Large intestine (tissue), 3 donors: ENCODE measurements at regions not wholly inside any gene's neighbourhood (a gene's known extent, or its start where the extent isn't known, plus 50 kb on each side); places are given as distances from the start of the nearest gene placed in this dataset.

Experiments
- DNase-seq, 2 donors: peaks; one replicate each; pipeline versions ENCODE4 v3.0.0 to v3.0.0-alpha.2; 2013
- H3K27ac ChIP-seq: one replicate; pipeline ENCODE4 v1.5.1; 2013; ENCODE audit warnings: low read length
- H3K27me3 ChIP-seq: 2 replicates; pipeline ENCODE4 v1.6.1; 2013; ENCODE audit warnings: low read length; ENCODE audit not compliant: control insufficient read depth, insufficient read depth
- H3K36me3 ChIP-seq: 2 replicates; pipeline ENCODE4 v1.6.1; 2013; ENCODE audit warnings: low read length; ENCODE audit not compliant: control insufficient read depth, insufficient read depth
- H3K4me1 ChIP-seq: one replicate; pipeline ENCODE4 v1.6.1; 2013; ENCODE audit warnings: low read length; ENCODE audit not compliant: control insufficient read depth, insufficient read depth
- H3K4me3 ChIP-seq: one replicate; pipeline ENCODE4 v1.5.1; 2013; ENCODE audit warnings: low read length
- H3K9me3 ChIP-seq: one replicate; pipeline ENCODE4 v1.6.1; 2013; ENCODE audit warnings: mild to moderate bottlenecking, low read depth, low read length, moderate library complexity; ENCODE audit not compliant: control insufficient read depth
- WGBS: methylation state at CpG from one replicate; pipeline ENCODE4 v1.1.5; 2013; ENCODE audit warnings: low lambda C conversion rate; ENCODE audit not compliant: insufficient coverage; 5-methylcytosine and 5-hydroxymethylcytosine counted together

DNA sequence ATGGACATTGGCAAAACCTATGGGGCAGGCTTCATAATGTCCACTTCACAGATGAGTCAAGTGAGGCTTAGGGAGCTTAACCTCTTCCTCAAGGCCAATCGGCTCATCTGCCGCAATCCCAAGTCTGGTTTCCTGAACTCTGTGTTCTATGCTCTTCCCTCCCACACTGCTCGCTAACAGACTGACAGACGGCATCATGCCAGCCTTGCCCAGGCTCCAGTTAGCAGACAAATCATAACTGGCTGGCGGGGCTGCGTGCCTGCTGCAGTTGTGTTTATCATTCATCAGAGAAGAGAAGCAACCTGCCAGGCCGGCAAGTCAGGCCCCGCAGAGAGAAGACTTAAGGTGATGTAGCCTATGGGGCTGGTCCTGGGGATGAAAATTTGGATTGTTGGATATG is 216.2 kb upstream of the ASIC2 start:
- Histone ChIP-seq H3K27ac (no peak overlapping the region), H3K36me3 (no peaks in the 10 kb centered on the region), H3K27me3 (no peaks in the 10 kb centered on the region), H3K4me3 (no peak overlapping the region), H3K4me1 (no peaks in the 10 kb centered on the region), H3K9me3 (no peaks in the 10 kb centered on the region)
- no peak for DNase-seq
- WGBS, result no CpG with 5 or more reads among the region's 8 CpGs

DNA sequence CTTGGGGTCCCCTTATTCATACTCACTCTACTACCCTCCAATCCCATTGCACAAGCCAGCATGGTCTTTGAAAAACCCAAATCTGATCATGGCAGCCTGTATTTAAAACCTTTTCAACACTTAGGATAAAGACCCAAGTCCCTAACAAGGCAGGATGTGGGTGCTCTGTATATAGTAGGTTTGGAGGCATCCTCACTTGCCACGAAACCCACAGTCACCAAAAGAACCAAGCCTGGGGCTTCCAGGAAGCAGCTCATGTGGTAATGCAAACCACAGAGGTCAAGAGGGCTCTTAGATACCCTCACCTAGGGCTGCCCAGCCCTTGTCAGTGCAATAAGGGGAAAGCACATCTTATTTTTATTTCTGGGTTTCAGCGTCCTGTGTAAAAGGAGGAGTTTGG is 218.6 kb upstream of the ASIC2 start:
- Histone ChIP-seq H3K4me3 (no peak overlapping the region), H3K27ac (no peak overlapping the region), H3K36me3 (no peaks in the 10 kb centered on the region), H3K27me3 (no peaks in the 10 kb centered on the region), H3K9me3 (no peaks in the 10 kb centered on the region), H3K4me1 (no peaks in the 10 kb centered on the region)
- no CpG with 5 or more reads among the region's 2 CpGs for WGBS
- DNase-seq, result no peak

DNA sequence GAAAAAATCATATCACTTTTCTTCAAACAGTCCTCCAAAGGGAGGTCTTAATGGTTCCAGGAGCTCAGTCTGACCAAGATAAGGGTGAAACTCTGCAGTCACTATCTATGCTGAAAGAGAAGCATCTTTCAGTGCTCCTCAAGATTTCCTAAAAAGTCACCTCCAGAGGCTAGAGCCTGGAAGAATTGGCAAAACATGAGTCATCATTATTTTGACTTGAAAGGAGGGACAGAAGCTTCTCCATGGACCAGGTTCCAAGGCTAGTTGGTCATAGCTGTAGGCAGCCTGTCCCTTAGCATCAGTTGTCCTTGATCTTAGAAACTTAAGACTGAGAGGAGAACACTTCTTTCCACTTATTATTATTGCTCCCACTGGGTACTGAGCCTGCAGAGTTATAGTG is 219.0 kb upstream of the ASIC2 start:
- Histone ChIP-seq H3K9me3 (no peaks in the 10 kb centered on the region), H3K4me1 (no peaks in the 10 kb centered on the region), H3K36me3 (no peaks in the 10 kb centered on the region), H3K4me3 (no peak overlapping the region), H3K27ac (no peak overlapping the region), H3K27me3 (no peaks in the 10 kb centered on the region)
- DNase-seq, result no peak

DNA sequence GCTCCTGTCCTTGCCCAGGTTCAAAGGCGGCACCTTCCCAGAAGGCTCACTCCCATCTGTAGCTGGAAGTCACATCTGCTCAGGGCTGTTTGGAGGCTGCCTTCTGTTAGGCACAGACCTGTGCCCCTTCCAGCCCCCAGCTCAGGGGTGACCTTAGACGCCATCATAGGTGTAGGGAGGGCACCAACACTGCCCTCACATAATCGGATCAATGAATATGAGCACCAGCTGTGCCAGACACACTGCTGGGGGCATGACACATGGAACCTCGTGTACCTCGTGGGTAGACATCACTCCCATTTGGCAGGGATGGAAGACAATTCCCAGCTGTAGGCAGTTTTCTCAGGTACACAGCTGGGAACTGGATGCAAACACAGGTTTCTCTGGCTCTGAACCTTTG is 220.7 kb upstream of the ASIC2 start:
- no peaks in the 10 kb centered on the region for H3K9me3 ChIP-seq
- H3K4me3 ChIP-seq, result no peak overlapping the region
- H3K4me1 ChIP-seq, result no peaks in the 10 kb centered on the region
- no peak for DNase-seq
- H3K36me3 ChIP-seq, result no peaks in the 10 kb centered on the region
- no peak overlapping the region for H3K27ac ChIP-seq
- H3K27me3 ChIP-seq, result no peaks in the 10 kb centered on the region
- no CpG with 5 or more reads among the region's 5 CpGs for WGBS

DNA sequence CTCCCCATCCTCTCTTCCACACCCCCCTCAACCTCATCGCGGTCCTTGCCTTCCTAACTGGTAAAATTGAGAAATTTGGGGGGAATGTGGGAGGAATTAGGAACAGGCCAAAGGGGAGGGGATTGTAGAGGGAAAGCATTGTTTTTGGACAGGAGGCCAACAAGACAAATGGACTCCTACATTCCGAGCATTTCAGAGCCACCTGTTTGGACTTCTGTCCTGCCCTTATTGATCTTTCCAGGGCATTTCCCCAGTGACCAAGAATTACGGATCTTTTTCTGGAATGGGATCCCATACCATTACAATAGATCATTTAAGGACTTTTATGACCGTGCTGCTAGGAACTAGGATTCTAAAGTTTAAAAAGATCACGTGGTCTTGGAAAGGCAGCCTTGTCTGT is 221.3 kb upstream of the ASIC2 start:
- H3K36me3 ChIP-seq, result no peaks in the 10 kb centered on the region
- no CpG with 5 or more reads among the region's 6 CpGs for WGBS

DNA sequence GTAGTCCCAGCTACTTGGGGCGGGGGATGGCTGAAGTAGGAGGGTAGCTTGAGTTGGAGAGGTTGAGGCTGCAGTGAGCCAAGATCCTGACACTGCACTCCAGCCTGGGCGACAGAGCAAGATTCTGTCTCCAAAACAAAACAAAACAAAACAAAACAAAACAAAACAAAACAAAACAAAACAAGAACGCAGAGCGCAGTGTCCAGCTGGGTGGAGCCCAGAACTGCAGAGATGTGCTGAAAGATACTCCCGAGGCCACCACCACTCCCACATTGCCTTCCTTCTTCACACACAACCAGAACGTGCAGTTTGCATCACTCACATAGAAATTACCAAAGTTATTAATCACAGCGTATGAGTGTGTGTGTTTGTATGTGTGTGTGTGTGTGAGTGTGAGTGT is 222.9 kb upstream of the ASIC2 start:
- Histone ChIP-seq H3K4me1 (peaks cover 17% of the 10 kb centered on the region), H3K4me3 (no peak overlapping the region), H3K27me3 (no peaks in the 10 kb centered on the region), H3K27ac (no peak overlapping the region), H3K36me3 (no peaks in the 10 kb centered on the region), H3K9me3 (no peaks in the 10 kb centered on the region)
- WGBS, result 100% methylated on average over 1 of the region's 7 CpGs
- no peak for DNase-seq

More for the DNA sequence above, 221.3 kb upstream of the ASIC2 start:
- no peaks in the 10 kb centered on the region for H3K9me3 ChIP-seq
- H3K27me3 ChIP-seq, result no peaks in the 10 kb centered on the region
- peaks cover 4% of the 10 kb centered on the region for H3K4me1 ChIP-seq
- H3K27ac ChIP-seq, result no peak overlapping the region
- no peak for DNase-seq
- H3K4me3 ChIP-seq, result no peak overlapping the region

DNA sequence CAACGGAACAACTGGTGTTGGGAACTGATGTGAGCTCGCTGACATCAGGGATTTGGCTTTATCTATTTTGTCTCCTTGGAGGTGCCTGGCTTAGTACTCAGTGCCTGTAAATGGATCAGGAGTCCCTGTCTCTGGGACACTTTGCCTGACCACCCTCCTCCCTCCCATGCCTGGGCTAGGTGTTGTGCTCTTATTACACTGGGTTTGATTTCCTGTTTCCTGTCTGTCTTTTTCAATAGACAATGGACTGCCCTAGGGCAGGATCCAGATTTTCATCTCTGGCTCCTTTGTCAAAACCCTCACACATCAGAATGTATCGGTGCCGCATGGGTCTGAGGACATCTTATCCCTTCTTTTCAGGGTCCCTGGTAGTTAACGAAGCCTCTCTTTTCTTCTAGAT is 223.6 kb upstream of the ASIC2 start:
- no peak overlapping the region for H3K4me3 ChIP-seq
- H3K36me3 ChIP-seq, result no peaks in the 10 kb centered on the region
- WGBS, result 100% methylated on average over 3 of the region's 5 CpGs
- H3K9me3 ChIP-seq, result no peaks in the 10 kb centered on the region
- no peak overlapping the region for H3K27ac ChIP-seq
- peaks cover 22% of the 10 kb centered on the region for H3K4me1 ChIP-seq
- no peak for DNase-seq
- no peaks in the 10 kb centered on the region for H3K27me3 ChIP-seq

DNA sequence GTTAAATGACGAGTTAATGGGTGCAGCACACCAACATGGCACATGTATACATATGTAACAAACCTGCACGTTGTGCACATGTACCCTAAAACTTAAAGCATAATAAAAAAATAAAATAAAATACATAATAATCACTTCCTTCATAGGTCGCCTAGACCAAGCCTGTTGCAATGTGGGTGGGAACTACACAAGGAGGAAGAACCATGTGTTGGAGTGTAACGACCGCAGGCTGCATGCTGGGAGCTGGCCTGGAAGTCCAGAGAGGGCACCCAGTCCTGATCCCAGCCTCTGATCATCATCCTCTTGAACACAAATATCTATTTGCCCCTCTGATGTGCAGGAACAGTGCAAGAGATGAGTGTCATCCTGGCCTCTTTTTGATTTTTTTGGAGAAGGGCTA is 224.7 kb upstream of the ASIC2 start:
- no CpG with 5 or more reads among the region's 5 CpGs for WGBS
- Histone ChIP-seq H3K36me3 (no peaks in the 10 kb centered on the region), H3K27me3 (no peaks in the 10 kb centered on the region)

DNA sequence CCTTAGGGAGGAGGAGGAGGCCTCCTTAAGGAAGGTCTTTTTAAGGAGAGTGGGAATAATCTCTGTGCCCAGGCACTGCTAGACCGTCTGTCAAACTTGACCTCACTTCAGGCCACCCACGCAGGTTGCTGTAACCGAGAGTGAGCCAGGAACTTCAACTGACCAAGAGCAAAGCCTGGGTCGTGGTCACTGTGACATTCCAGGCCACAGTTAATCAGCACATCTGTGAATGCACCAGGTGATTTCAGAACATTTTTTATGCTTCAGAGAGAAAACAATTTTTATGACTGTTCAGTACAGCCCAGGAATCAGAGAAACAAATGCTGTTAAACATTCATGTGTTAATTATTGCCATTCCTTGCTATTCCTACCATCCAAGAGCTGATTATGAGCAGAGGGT is 226.6 kb upstream of the ASIC2 start:
- no peaks in the 10 kb centered on the region for H3K36me3 ChIP-seq
- DNase-seq, result peak in 1 of 2 donors; percentile 22
- peak overlapping the region; percentile 77 for H3K27ac ChIP-seq
- peaks cover 38% of the 10 kb centered on the region for H3K4me1 ChIP-seq
- no CpG with 5 or more reads among the region's 4 CpGs for WGBS
- H3K9me3 ChIP-seq, result no peaks in the 10 kb centered on the region
- no peak overlapping the region for H3K4me3 ChIP-seq
- H3K27me3 ChIP-seq, result no peaks in the 10 kb centered on the region

More for the DNA sequence above, 224.7 kb upstream of the ASIC2 start:
- Histone ChIP-seq H3K9me3 (no peaks in the 10 kb centered on the region), H3K4me3 (no peak overlapping the region), H3K4me1 (peaks cover 27% of the 10 kb centered on the region), H3K27ac (no peak overlapping the region)
- no peak for DNase-seq

DNA sequence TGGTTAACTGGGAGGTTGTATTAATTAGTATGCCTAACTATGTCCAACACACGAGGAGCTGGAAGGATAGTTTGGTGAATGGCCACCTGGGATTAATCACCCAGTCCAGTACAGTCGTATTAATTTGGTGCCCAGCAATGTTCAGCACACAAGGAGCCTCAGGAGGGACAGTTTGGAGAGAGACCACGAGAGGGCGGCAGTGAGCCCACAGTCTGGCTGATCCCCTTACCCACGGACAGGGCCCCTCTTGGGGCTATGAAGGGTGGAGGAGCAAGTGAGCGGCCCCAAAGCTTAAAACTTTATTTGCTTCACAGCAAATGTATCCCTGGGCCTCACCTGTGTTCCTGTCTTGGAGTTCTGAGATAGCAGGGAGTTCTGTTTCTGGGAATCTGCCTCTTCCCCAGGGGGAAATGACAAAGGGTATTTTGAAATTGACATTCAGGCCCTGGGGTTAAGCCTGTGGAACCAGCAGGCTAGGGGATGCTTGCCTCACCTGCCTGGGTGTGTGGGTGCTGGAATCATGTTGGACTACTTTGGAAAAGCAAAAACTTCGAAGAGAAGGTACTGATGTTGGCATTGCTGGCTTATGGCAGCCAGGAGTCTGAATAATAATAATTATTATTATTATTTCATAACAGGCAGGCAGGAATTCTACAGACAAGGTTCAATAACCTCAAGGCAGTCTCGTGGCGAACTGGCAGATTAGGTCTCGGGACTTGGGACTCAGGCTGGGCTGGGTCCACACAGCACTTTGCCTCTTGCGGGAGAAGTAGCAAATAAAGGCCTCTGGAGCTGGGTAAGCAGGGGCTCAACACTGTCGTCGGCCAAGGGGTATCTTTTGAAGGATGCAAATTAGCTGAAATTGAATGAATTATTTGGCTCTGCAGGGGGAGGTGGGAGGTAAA is 227.6 kb upstream of the ASIC2 start:
- peak; percentile 72 to 85 for DNase-seq
- Histone ChIP-seq H3K27ac (peak overlapping the region; percentile 77), H3K4me1 (peaks cover 43% of the 10 kb centered on the region), H3K27me3 (no peaks in the 10 kb centered on the region), H3K9me3 (no peaks in the 10 kb centered on the region), H3K36me3 (no peaks in the 10 kb centered on the region), H3K4me3 (no peak overlapping the region)
- no CpG with 5 or more reads among the region's 13 CpGs for WGBS

DNA sequence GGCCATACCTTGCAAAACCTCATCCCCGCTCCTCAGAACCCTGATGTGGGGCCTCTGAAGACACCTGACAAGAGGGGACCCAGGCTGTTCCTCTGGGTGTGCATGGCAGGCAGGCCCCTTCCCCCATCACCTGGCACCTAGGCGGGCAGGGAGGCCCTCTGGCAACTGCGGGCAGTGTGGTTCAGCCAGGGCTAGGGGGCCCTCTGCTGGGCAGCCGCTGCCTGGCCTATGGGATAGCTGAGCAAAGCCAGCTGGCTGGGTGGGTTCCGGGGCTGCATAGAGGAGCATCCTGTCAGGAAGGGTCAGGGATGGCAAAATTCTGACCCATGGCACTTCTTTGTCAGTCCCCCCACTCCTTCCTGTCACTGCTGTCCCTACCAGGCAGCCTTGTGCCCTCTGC is 228.7 kb upstream of the ASIC2 start:
- peaks cover 43% of the 10 kb centered on the region for H3K4me1 ChIP-seq
- H3K4me3 ChIP-seq, result no peak overlapping the region
- H3K27ac ChIP-seq, result peak overlapping the region; percentile 77
- H3K9me3 ChIP-seq, result no peaks in the 10 kb centered on the region
- DNase-seq, result peak; percentile 30 to 49
- H3K27me3 ChIP-seq, result no peaks in the 10 kb centered on the region
- WGBS, result no CpG with 5 or more reads among the region's 5 CpGs
- H3K36me3 ChIP-seq, result no peaks in the 10 kb centered on the region
